ENCODE measurements at regions not wholly inside any gene's neighbourhood (a gene's known extent, or its start where the extent isn't known, plus 50 kb on each side); places are given as distances from the start of the nearest gene placed in this dataset.

DNA sequence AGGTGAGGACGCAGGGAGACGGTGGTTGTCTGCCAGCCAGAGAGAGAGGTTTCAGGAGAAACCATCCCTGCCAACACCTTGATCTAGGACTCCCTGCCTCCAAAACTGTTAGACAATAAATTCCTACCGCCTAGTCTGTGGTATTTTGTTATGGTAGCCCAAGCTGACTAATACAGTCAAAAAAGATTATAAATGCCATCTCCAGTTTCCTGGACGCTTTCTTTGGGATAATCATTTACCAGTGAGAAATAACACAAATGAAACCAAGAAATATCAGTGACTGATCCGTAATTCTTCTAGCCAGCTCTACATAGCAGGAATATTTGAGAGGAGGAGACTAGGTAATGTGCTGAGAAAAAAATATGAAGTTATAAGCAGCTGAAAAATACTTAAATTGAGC lies 707.8 kb upstream of the LMCD1 start:
- Histone ChIP-seq H3K9me3 (ENCODE audit: control insufficient read depth in 4 of 4, low read length in 3 of 4) (no peaks in the 10 kb centered on the region), H3K4me3 (ENCODE audit: low read depth in 1 of 3, low read length in 3 of 3) (no peak overlapping the region), H3K36me3 (ENCODE audit: control insufficient read depth in 4 of 4, insufficient read depth in 3 of 4, low read depth in 1 of 4, low read length in 3 of 4) (no peaks in the 10 kb centered on the region), H3K27me3 (ENCODE audit: control insufficient read depth in 4 of 4, insufficient read depth in 4 of 4, low read length in 3 of 4) (no peaks in the 10 kb centered on the region), H3K4me1 (ENCODE audit: control insufficient read depth in 4 of 4, insufficient read depth in 4 of 4, low read length in 3 of 4) (no peaks in the 10 kb centered on the region), H3K27ac (ENCODE audit: low read depth in 1 of 2, low read length in 2 of 2) (no peak overlapping the region), H3K9ac (ENCODE audit: low read depth in 1 of 2, low read length in 2 of 2) (no peak overlapping the region)
- TF ChIP-seq FOXA2 (IDR thresholded peaks at IDR 0.05): no peak
- DNase-seq (ENCODE audit: low spot score): no peak
- WGBS: 87% methylated on average over 5 of the region's 5 CpGs

- Histone ChIP-seq H3K27ac (ENCODE audit: low read depth in 1 of 2, low read length in 2 of 2) (no peak overlapping the region), H3K4me3 (ENCODE audit: low read depth in 1 of 3, low read length in 3 of 3) (no peak overlapping the region), H3K4me1 (ENCODE audit: control insufficient read depth in 4 of 4, insufficient read depth in 4 of 4, low read length in 3 of 4) (no peaks in the 10 kb centered on the region), H3K9me3 (ENCODE audit: control insufficient read depth in 4 of 4, low read length in 3 of 4) (no peaks in the 10 kb centered on the region), H3K36me3 (ENCODE audit: control insufficient read depth in 4 of 4, insufficient read depth in 3 of 4, low read depth in 1 of 4, low read length in 3 of 4) (no peaks in the 10 kb centered on the region), H3K27me3 (ENCODE audit: control insufficient read depth in 4 of 4, insufficient read depth in 4 of 4, low read length in 3 of 4) (no peaks in the 10 kb centered on the region), H3K9ac (ENCODE audit: low read depth in 1 of 2, low read length in 2 of 2) (no peak overlapping the region)
- no peak for DNase-seq (ENCODE audit: low spot score)
- no peak for TF ChIP-seq YY1 (IDR thresholded peaks at IDR 0.05)
- TF ChIP-seq GABPA (IDR thresholded peaks at IDR 0.05 in 1 of 2, conservative IDR thresholded peaks at IDR 0.05 in 1 of 2): no peak
- TF ChIP-seq, protein P1, sequence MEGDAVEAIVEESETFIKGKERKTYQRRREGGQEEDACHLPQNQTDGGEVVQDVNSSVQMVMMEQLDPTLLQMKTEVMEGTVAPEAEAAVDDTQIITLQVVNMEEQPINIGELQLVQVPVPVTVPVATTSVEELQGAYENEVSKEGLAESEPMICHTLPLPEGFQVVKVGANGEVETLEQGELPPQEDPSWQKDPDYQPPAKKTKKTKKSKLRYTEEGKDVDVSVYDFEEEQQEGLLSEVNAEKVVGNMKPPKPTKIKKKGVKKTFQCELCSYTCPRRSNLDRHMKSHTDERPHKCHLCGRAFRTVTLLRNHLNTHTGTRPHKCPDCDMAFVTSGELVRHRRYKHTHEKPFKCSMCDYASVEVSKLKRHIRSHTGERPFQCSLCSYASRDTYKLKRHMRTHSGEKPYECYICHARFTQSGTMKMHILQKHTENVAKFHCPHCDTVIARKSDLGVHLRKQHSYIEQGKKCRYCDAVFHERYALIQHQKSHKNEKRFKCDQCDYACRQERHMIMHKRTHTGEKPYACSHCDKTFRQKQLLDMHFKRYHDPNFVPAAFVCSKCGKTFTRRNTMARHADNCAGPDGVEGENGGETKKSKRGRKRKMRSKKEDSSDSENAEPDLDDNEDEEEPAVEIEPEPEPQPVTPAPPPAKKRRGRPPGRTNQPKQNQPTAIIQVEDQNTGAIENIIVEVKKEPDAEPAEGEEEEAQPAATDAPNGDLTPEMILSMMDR (IDR thresholded peaks at IDR 0.05; ENCODE audit: low read depth, low read length, missing input control): no peak
- TF ChIP-seq FOXA1 (IDR thresholded peaks at IDR 0.05): no peak
- no peak for TF ChIP-seq HNF4G (IDR thresholded peaks at IDR 0.05)
- TF ChIP-seq EGR1 (IDR thresholded peaks at IDR 0.05; ENCODE audit: low read depth in 2 of 2): no peak
- no peak for TF ChIP-seq FOXA2 (IDR thresholded peaks at IDR 0.05)
- no peak for TF ChIP-seq SP1 (IDR thresholded peaks at IDR 0.05)
- TF ChIP-seq, protein P2, sequence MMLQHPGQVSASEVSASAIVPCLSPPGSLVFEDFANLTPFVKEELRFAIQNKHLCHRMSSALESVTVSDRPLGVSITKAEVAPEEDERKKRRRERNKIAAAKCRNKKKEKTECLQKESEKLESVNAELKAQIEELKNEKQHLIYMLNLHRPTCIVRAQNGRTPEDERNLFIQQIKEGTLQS (IDR thresholded peaks at IDR 0.05): no peak
- TF ChIP-seq ZBTB33 (IDR thresholded peaks at IDR 0.05): no peak
- no peak for TF ChIP-seq RXRA (IDR thresholded peaks at IDR 0.05)
- no peak for TF ChIP-seq JUND (IDR thresholded peaks at IDR 0.05)
- no peak for TF ChIP-seq HNF4A (conservative IDR thresholded peaks at IDR 0.05)
- no peak for TF ChIP-seq RAD21 (IDR thresholded peaks at IDR 0.05)
- TF ChIP-seq, protein P3, sequence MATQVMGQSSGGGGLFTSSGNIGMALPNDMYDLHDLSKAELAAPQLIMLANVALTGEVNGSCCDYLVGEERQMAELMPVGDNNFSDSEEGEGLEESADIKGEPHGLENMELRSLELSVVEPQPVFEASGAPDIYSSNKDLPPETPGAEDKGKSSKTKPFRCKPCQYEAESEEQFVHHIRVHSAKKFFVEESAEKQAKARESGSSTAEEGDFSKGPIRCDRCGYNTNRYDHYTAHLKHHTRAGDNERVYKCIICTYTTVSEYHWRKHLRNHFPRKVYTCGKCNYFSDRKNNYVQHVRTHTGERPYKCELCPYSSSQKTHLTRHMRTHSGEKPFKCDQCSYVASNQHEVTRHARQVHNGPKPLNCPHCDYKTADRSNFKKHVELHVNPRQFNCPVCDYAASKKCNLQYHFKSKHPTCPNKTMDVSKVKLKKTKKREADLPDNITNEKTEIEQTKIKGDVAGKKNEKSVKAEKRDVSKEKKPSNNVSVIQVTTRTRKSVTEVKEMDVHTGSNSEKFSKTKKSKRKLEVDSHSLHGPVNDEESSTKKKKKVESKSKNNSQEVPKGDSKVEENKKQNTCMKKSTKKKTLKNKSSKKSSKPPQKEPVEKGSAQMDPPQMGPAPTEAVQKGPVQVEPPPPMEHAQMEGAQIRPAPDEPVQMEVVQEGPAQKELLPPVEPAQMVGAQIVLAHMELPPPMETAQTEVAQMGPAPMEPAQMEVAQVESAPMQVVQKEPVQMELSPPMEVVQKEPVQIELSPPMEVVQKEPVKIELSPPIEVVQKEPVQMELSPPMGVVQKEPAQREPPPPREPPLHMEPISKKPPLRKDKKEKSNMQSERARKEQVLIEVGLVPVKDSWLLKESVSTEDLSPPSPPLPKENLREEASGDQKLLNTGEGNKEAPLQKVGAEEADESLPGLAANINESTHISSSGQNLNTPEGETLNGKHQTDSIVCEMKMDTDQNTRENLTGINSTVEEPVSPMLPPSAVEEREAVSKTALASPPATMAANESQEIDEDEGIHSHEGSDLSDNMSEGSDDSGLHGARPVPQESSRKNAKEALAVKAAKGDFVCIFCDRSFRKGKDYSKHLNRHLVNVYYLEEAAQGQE (IDR thresholded peaks at IDR 0.05): no peak
- no peak for TF ChIP-seq MAX (IDR thresholded peaks at IDR 0.05)
- TF ChIP-seq NR2F2 (IDR thresholded peaks at IDR 0.05): no peak
- no peak for TF ChIP-seq TAF1 (conservative IDR thresholded peaks at IDR 0.05)
- WGBS: 52% methylated on average over 4 of the region's 4 CpGs
Observed at GRCh38 chr3:7798276-7798675, 703.3 kb upstream of the LMCD1 start.
